Thymus (tissue), 11 donors: ENCODE measurements at regions not wholly inside any gene's neighbourhood (a gene's known extent, or its start where the extent isn't known, plus 50 kb on each side); places are given as distances from the start of the nearest gene placed in this dataset.
"Not testable (repeated sequence)": the region's sequence is repeated elsewhere in the genome, so short reads cannot be mapped to it uniquely, and the experiment has no call there.

ENCODE experiments used
- DNase-seq, 9 donors: peaks; one replicate each; pipeline ENCODE4 v3.0.0-alpha.2; 2013; ENCODE audit warnings: low spot score in 9 of 9, low read depth in 6 of 9, missing footprints in 1 of 9
- H3K27ac ChIP-seq, 2 donors: one replicate each; pipeline ENCODE4 v1.5.1; 2013; ENCODE audit warnings: control low read depth in 1 of 2, low read depth in 1 of 2, low read length in 1 of 2, mild to moderate bottlenecking in 1 of 2, moderate library complexity in 1 of 2
- H3K27me3 ChIP-seq, 2 donors: one replicate each; pipeline ENCODE4 v1.5.1; 2013; ENCODE audit warnings: low read length in 1 of 2; ENCODE audit not compliant: control insufficient read depth in 2 of 2, insufficient read depth in 1 of 2
- H3K36me3 ChIP-seq, 2 donors: one replicate each; pipeline ENCODE4 v1.5.1; 2013; ENCODE audit warnings: low read length in 1 of 2, mild to moderate bottlenecking in 1 of 2, moderate library complexity in 1 of 2; ENCODE audit not compliant: control insufficient read depth in 2 of 2, insufficient read depth in 2 of 2
- H3K4me1 ChIP-seq, 2 donors: one replicate each; pipeline ENCODE4 v1.5.1; 2013; ENCODE audit warnings: low read length in 2 of 2; ENCODE audit not compliant: control insufficient read depth in 2 of 2, insufficient read depth in 2 of 2
- H3K4me3 ChIP-seq, 2 donors: one replicate each; pipeline ENCODE4 v1.5.1; 2013; ENCODE audit warnings: low read length in 2 of 2, control low read depth in 1 of 2, mild to moderate bottlenecking in 1 of 2
- H3K9me3 ChIP-seq, 2 donors: one replicate each; pipeline ENCODE4 v1.5.1; 2013; ENCODE audit warnings: low read length in 1 of 2, mild to moderate bottlenecking in 1 of 2; ENCODE audit not compliant: control insufficient read depth in 2 of 2, insufficient read depth in 1 of 2
- WGBS: extraction: QIAGEN DNeasy Blood & Tissue Kit; methylation state at CpG from one replicate; pipeline ENCODE4 v1.1.7; 2013; 5-methylcytosine and 5-hydroxymethylcytosine counted together
- donor health status: healthy.

GRCh38 chr4:102397056-102397455 lies 51.8 kb upstream of the SLC39A8 start:
- WGBS: 97% methylated on average over 5 of the region's 5 CpGs
- H3K36me3 ChIP-seq, H3K4me1 ChIP-seq, H3K27ac ChIP-seq, H3K9me3 ChIP-seq, H3K4me3 ChIP-seq, DNase-seq, H3K27me3 ChIP-seq: not testable (repeated sequence)

GRCh38 chr4:102399021-102399420 lies 53.7 kb upstream of the SLC39A8 start:
- Histone ChIP-seq H3K36me3 (no peaks in the 10 kb centered on the region), H3K4me1 (no peaks in the 10 kb centered on the region), H3K4me3 (no peak overlapping the region), H3K27ac (no peak overlapping the region), H3K9me3 (no peaks in the 10 kb centered on the region), H3K27me3 (no peaks in the 10 kb centered on the region)
- 76% methylated on average over 1 of the region's 1 CpG for WGBS
- DNase-seq: no peak

- Histone ChIP-seq H3K4me1 (no peaks in the 10 kb centered on the region), H3K27me3 (no peaks in the 10 kb centered on the region), H3K4me3 (no peak overlapping the region), H3K9me3 (no peaks in the 10 kb centered on the region), H3K27ac (no peak overlapping the region), H3K36me3 (no peaks in the 10 kb centered on the region)
- DNase-seq: no peak
- 97% methylated on average over 4 of the region's 4 CpGs for WGBS
These were observed 55.6 kb upstream of the SLC39A8 start for GRCh38 chr4:102400898-102401297.

- H3K36me3 ChIP-seq: no peaks in the 10 kb centered on the region
- WGBS: 97% methylated on average over 2 of the region's 2 CpGs
- DNase-seq: no peak
- no peaks in the 10 kb centered on the region for H3K27me3 ChIP-seq
- H3K4me3 ChIP-seq: no peak overlapping the region
- H3K4me1 ChIP-seq: no peaks in the 10 kb centered on the region
- no peaks in the 10 kb centered on the region for H3K9me3 ChIP-seq
- H3K27ac ChIP-seq: no peak overlapping the region
These were observed 56.9 kb upstream of the SLC39A8 start for GRCh38 chr4:102402223-102402622.

GRCh38 chr4:102403116-102403515 lies 57.8 kb upstream of the SLC39A8 start:
- Histone ChIP-seq H3K27ac (no peak overlapping the region), H3K27me3 (no peaks in the 10 kb centered on the region), H3K4me1 (no peaks in the 10 kb centered on the region), H3K4me3 (no peak overlapping the region), H3K9me3 (no peaks in the 10 kb centered on the region), H3K36me3 (no peaks in the 10 kb centered on the region)
- DNase-seq: no peak
- 86% methylated on average over 3 of the region's 3 CpGs for WGBS

GRCh38 chr4:102404431-102404969 lies 59.2 kb upstream of the SLC39A8 start:
- 71% methylated on average over 1 of the region's 1 CpG for WGBS
- Histone ChIP-seq H3K4me3 (no peak overlapping the region), H3K9me3 (no peaks in the 10 kb centered on the region), H3K36me3 (no peaks in the 10 kb centered on the region), H3K27ac (no peak overlapping the region), H3K4me1 (no peaks in the 10 kb centered on the region), H3K27me3 (no peaks in the 10 kb centered on the region)
- no peak for DNase-seq

GRCh38 chr4:102405821-102406401 lies 60.6 kb upstream of the SLC39A8 start:
- Histone ChIP-seq H3K4me3 (no peak overlapping the region), H3K4me1 (no peaks in the 10 kb centered on the region), H3K27me3 (no peaks in the 10 kb centered on the region), H3K36me3 (no peaks in the 10 kb centered on the region), H3K27ac (no peak overlapping the region), H3K9me3 (no peaks in the 10 kb centered on the region)
- WGBS: 98% methylated on average over 3 of the region's 3 CpGs
- no peak for DNase-seq

- not testable (repeated sequence) for H3K4me1 ChIP-seq, H3K4me3 ChIP-seq, DNase-seq, H3K27ac ChIP-seq, H3K27me3 ChIP-seq, H3K36me3 ChIP-seq, H3K9me3 ChIP-seq
- 96% methylated on average over 1 of the region's 1 CpG for WGBS
These were observed 65.6 kb upstream of the SLC39A8 start for GRCh38 chr4:102410884-102411283.

GRCh38 chr4:102411408-102411807 lies 66.1 kb upstream of the SLC39A8 start:
- Histone ChIP-seq H3K36me3 (no peaks in the 10 kb centered on the region), H3K27ac (no peak overlapping the region), H3K9me3 (no peaks in the 10 kb centered on the region), H3K4me1 (no peaks in the 10 kb centered on the region), H3K27me3 (no peaks in the 10 kb centered on the region), H3K4me3 (no peak overlapping the region)
- DNase-seq: no peak
- 95% methylated on average over 1 of the region's 1 CpG for WGBS

- Histone ChIP-seq H3K9me3 (no peaks in the 10 kb centered on the region), H3K4me1 (no peaks in the 10 kb centered on the region), H3K27ac (no peak overlapping the region), H3K27me3 (no peaks in the 10 kb centered on the region), H3K4me3 (no peak overlapping the region), H3K36me3 (no peaks in the 10 kb centered on the region)
- DNase-seq: no peak
These were observed 71.5 kb upstream of the SLC39A8 start for GRCh38 chr4:102416765-102417164.
